GM10266 (cell line): ENCODE measurements at regions not wholly inside any gene's neighbourhood (a gene's known extent, or its start where the extent isn't known, plus 50 kb on each side); places are given as distances from the start of the nearest gene placed in this dataset.

ENCODE experiments used
- DNase-seq: peaks from one replicate; pipeline ENCODE4 v3.0.0; 2012; ENCODE audit errors: extremely low spot score
- TF ChIP-seq, protein P1 (sequence below): IDR thresholded peaks from 2 replicates; pipeline ENCODE4 v1.5.1; 2012; ENCODE audit warnings: mild to moderate bottlenecking, low read depth; ENCODE audit not compliant: control insufficient read depth, insufficient read depth; ENCODE audit errors: missing control alignments

DNA sequence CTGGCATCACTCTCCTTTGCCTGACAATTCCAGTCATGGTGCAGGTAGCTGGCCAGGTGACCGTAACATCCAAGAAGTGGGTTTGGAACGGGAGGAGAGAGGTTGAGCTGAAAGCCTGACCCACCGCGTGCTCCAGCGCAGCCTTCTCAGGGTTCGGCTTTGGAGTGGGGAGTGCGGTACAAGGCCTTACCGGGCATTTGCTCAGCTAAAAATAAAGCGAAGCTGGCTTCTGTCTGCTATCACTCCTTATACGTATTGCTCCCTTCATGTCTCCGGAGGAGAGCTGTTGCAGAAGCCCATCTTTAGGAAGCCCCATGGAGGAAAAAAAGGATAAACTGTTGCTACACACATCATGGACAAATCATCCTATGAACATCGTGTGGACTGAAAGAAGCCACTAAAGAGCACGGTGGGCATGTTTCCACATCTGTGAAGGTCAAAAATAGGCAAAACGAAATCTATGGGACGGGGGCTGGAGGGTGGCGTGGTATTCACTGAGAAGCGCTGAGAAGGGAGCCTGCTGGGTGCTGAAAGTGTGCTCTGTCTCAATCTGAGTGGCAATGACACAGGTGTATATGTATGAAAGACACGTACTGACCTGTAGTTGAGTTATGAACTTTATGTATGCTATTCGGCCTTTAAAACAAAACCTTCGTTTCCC lies 57.2 kb upstream of the TAB2 start:
- no peak for DNase-seq
- TF ChIP-seq, protein P1, sequence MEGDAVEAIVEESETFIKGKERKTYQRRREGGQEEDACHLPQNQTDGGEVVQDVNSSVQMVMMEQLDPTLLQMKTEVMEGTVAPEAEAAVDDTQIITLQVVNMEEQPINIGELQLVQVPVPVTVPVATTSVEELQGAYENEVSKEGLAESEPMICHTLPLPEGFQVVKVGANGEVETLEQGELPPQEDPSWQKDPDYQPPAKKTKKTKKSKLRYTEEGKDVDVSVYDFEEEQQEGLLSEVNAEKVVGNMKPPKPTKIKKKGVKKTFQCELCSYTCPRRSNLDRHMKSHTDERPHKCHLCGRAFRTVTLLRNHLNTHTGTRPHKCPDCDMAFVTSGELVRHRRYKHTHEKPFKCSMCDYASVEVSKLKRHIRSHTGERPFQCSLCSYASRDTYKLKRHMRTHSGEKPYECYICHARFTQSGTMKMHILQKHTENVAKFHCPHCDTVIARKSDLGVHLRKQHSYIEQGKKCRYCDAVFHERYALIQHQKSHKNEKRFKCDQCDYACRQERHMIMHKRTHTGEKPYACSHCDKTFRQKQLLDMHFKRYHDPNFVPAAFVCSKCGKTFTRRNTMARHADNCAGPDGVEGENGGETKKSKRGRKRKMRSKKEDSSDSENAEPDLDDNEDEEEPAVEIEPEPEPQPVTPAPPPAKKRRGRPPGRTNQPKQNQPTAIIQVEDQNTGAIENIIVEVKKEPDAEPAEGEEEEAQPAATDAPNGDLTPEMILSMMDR = no peak

DNA sequence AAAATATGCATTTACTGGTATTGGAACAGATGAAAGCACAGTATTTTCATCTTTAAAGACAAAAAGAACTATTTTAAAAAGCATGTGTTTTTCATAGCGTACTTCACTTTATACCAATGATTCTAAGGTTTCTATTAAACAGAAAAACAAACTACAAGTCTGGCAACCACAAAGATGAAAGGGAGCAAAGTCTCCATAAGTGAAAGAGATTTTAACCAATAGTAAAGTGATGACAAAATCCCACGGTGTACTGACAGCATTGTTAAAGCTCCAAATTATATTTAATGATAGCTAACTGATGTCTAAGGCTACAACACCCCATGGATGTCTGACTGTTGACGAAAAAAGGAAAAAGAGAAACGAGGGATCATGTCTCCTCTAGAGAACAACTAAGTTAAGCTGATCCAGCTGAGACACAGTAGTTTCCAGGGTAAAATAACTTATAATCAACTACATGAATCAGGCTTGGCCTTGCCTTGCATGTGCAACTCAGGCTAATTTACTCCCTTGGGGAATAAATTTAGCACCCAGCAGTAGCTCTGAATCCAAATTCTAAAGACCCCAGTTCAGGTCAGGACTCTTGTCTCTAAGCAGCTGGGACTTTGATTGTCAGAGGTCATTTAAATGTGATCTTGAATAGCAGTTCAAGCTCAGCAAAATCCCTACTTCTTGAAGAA lies 56.0 kb upstream of the TAB2 start:
- DNase-seq = no peak
- TF ChIP-seq, protein P1 = no peak

DNA sequence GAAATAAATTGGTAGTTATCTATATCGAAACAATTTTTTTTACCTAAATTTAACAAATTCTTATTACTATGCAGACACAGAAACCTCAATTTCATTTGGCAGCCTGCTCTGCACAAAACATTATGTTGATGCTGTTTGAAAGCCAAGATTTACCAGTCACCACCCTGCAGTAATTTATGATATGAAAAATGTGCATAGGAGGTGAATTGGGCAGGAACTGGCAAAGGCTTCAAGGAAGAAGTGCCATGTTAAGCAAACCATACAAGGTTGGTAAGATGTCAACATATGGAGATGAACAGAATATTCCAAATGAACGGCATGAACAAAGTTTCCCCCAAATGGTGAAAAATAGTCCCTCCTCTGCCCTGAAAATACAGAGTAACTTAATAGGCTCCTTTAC lies 54.2 kb upstream of the TAB2 start:
- no peak for DNase-seq
- TF ChIP-seq, protein P1 = no peak

DNA sequence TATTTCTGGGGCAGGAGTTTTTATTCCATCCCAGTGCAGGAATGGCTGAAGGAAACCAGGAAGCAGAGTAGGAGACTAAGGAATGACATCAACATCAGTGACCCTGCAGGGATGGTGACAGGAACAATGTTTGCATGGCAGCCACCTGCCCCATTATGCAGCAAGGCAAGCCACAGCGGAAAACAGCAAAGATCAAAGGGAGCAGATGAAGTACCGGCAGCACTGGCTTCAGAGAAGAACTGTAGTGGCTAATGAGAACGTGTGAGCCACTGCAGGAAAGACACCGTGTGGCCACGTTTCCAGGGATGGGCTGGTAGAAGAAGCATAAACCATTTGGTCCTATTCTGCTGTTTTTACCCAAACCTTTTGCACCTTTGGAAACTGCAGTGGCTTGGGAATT lies 52.9 kb upstream of the TAB2 start:
- DNase-seq = no peak

DNA sequence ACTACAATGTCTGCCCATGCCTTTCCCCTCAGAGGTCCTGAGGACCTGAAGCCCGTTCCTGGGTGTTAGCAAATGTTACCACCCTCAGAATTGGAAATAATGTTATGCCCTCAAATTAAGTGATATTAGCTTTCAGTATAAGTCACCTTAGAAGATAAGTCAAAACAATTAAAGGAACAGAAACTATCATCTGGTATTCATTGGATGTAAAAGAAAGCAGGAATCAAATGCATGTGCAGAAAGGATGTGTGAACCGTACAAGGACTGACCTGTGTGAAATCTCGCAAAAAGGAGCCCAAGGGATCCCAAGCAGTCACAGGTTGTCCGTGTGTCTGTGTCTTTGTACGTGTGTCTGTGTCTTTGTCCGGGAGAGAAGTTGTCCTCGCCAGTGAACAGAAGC lies 51.6 kb upstream of the TAB2 start:
- TF ChIP-seq, protein P1 = no peak
- DNase-seq = no peak

More for the DNA sequence above, 52.9 kb upstream of the TAB2 start:
- TF ChIP-seq, protein P1 = no peak

DNA sequence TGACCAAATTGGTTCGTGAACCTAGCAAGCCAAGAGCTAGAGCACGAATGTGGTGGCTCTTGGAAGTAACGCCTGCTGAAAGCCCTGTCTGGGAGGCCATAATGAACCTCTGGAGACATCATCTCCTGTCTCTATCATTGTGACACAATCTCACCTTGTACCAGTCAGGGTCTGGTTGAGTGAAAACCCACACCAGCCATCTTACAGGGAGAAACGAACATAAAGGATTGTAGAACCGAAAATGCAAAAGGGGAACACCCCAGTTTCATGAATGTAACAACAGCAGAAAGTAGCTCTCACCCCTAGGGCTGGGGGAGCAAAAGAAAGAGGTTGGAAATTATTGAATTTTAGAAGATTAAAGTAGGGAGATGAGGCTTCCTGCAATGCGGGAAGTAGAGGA lies 50.9 kb upstream of the TAB2 start:
- DNase-seq = peak; percentile 51
- TF ChIP-seq, protein P1 = no peak

DNA sequence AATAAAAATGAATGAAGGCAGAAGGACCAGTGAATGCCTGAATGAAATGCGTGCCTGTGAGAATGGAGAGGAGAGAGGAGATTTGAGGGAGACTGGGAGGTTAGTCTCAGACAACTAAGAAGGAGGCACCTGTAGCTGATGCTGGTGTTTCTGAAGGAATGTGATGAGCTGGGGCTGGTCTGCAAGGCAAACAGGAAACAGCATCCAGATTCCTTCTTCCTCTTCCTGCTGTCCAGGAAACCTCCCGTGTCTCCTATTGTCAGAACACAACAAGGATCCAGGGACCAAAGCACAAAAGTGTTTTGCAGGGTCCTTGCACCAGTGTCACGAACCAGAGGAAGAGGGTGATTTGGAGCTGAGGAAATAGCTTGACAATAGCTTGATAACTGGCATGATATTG lies 50.4 kb upstream of the TAB2 start:
- TF ChIP-seq, protein P1 = no peak
- no peak for DNase-seq
